SHP77 (cell line): ENCODE measurements at regions not wholly inside any gene's neighbourhood (a gene's known extent, or its start where the extent isn't known, plus 50 kb on each side); places are given as distances from the start of the nearest gene placed in this dataset.
"Not testable (repeated sequence)": the region's sequence is repeated elsewhere in the genome, so short reads cannot be mapped to it uniquely, and the experiment has no call there.

Experiments used
- DNase-seq, 2 experiments: peaks; one replicate each; lab custom pipeline; 2025; lab: John Stamatoyannopoulos, UW

DNA sequence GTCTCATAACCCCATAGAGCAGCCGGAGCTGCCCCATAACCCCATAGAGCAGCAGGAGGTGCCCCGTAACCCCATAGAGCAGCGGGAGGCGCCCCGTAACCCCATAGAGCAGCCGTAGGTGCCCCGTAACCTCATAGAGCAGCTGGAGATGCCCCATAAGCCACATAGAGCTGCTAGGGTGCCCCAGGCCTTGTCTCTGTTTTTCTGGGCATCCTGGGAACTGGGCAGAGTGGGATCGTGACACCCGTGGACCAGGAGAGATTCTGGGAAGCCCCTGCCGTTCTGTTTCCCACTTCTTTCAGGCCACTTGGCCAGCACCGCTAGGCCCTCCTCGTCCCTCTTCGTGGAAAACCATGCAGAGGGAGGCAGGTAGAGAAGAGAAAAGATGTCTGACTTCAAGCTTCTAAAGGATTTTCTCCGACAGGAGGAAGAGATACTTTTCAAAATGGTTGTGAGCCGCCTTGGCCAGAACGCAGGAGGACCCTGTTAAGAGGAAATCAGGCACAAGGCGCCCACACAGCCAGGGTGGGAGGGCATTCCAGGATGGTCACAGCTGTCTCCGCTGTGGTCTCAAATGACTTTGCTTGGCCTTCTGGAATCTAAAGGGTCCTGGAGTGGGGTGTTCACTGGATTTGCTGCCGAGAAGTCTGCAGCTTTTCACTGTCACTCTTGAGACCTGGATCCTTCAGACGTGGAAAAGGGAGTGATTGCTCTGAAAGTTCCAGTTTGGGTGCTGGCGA, 171.8 kb downstream of the NPIPB11 start:
- DNase-seq, result not testable (repeated sequence)

DNA sequence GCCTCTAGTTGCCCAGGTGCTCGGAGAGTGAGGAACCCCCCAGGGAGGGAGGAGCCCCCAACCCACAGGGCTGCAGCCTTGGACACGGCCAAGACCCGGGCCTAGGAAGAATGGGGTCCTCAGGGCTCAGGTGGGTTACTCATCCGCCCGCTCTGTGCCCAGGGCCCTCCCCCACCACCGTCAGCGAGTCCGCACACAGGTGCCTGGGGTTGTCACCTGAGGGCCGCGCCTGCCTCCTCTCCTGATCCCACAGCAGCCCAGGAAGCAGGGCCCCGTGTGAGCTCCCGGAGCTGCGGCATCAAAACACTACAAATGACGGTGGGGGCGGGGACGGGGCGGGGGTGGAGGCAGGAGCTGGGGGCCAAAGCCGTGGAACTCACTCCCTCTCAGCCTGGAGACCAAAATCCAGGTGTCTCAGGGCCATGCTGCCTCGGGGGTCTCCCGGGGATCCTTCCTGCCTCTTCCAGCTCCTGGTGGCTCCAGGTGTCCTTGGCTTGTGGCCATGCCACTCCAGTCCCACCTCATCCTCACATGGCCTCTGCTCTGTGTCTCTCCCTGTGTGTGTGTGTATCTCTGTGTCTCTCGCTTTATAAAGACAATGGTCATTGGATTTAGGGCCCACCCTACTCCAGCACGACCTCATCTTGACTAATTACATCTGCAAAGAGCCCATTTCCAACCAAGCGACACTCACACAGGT, 172.7 kb downstream of the NPIPB11 start:
- DNase-seq, result not testable (repeated sequence)

DNA sequence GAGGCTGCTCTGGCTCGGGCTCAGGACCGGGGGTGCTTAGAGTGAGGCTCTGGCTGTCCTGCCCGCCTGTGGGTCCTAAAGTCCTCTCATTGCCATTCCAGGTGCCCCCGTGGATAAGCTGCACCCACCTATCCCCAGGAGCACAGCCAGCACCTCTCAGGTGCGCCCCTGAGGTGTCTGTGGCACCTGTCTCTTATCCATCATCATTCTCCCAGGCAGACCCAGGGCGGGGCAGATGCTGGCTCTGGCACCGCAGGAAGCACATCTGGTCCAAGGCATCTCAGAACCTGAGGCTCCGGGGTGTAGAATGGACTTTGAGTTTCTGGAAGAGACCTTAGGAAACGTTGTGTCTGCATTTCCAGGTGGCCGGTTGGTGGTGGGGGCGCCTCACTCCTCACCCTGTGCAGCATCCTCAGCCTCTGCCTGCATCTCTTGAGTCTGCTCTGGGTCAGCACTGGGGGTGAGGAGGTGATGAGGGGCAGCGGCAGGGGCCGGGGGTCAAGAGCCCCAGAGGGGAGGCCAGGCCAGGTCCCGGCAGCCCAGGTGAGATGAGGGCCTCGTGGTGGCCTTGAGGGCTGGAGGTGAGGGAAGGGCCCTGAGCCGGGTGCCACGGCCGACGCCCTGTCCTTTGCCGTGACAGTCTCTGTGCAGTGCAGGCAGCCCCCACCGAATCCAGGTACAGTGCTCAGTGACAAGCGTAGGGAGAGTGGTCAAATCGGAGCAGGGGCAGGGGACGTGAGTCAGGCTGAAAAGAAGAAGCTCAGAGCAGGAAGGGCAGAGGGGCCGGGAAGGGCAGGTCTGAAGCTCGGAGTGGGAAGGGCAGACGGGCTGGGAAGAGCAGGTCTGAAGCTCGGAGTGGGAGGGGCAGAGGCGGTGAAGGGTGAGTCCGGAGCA, 173.5 kb downstream of the NPIPB11 start:
- no peak for DNase-seq

GRCh38 chr16:29232160-29232705, 174.3 kb downstream of the NPIPB11 start:
- not testable (repeated sequence) for DNase-seq

GRCh38 chr16:29231244-29231643, 175.3 kb downstream of the NPIPB11 start:
- no peak for DNase-seq

GRCh38 chr16:29230671-29231096, 175.8 kb downstream of the NPIPB11 start:
- DNase-seq, result no peak

DNA sequence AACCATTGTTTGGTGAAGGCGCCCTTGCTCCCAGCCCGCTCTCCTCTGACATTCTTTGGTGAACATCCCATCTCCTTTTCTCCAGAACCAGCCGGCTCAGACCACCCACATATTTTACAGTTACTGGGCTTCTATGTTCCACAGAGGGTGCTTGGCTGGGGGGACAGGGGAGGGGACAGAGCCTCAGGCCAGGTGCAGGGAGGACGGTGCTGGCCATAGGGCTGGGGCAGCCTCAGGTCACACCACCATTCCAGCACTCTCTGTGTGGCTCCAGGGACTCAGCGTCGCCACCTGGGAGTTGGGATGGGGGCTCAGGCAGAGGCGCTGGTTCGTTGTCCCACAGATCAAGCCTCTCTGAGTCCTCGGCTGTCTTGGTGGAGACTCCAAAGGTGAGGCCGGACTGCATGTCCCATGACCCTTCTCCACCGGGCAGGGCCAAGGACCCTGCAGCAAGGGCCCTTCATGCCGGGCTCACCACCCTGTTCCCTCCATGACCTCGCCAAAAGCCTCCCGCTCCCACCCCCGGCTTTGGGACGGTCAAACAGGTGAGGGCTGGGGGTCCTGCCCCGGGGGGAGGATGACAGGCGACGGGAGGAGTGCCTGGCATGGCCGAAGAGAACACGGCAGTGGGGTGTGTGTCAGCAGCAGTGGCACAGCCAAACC, 176.4 kb downstream of the NPIPB11 start:
- DNase-seq, result not testable (repeated sequence)

GRCh38 chr16:29229616-29230005, 176.9 kb downstream of the NPIPB11 start:
- DNase-seq, result not testable (repeated sequence)

DNA sequence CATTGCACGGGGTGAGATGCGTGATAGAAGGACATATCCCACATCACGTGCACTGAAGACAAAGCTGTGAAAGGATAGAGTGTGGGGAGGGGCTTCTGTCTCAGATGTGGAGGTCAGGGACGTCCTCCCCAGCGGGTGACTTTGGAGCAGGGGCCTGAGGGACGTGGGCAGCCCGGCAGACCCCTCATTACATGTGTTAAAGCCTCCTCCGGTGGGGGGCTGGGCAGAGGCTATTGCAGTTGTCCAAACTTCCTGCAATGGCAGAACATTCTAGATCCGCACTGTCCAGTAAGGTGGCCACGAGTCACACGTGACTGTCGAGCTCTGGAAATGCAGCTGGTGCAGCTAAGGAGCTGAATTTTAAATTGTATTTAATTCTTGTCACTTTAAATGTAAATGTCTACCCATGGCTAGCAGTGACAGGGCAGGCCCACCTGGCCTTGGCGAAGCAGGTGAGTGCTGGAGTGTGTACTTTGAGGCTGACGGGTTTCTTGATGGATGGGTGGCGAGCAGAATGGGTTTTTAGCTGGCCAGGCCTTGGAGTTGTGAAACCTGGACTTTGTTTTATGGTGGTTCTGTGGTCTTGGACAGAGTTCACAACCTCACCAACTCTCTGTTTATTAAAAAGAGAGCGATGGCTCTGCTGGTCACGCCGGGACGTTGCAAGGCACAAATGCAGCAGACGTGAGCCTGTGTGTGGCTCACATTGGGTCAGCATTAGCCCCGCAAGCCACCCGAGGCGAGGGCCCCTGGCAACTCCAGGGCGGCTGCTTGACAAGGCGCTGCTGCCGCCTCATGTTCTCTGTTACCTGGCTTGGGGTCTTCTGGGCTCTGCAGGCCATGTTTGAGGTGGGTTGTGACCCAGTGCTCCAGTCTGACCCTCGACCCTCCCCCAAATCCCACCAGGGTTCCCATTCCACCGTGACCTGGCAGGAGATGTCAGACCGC, 177.6 kb downstream of the NPIPB11 start:
- DNase-seq, result not testable (repeated sequence)

GRCh38 chr16:29227751-29228663, 178.5 kb downstream of the NPIPB11 start:
- DNase-seq, result peak; percentile 70 to 74

DNA sequence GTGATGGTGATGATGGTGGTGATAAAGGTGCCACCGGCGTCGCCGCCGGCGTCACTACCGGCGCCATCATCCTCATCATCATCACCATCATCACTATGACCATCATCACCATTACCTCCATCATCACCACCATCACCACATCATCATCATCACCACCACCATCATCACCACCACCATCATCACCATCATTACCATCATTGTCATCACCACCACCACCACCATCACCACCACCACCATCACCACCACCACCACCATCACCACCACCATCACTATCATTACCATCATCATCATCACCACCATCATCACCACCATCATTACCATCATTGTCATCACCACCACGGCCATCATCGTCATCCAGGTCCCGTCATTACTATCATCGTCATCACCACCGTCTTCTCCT, 179.7 kb downstream of the NPIPB11 start:
- DNase-seq, result no peak

- not testable (repeated sequence) for DNase-seq
Measured at GRCh38 chr16:29224675-29225074, 181.8 kb downstream of the NPIPB11 start.

DNA sequence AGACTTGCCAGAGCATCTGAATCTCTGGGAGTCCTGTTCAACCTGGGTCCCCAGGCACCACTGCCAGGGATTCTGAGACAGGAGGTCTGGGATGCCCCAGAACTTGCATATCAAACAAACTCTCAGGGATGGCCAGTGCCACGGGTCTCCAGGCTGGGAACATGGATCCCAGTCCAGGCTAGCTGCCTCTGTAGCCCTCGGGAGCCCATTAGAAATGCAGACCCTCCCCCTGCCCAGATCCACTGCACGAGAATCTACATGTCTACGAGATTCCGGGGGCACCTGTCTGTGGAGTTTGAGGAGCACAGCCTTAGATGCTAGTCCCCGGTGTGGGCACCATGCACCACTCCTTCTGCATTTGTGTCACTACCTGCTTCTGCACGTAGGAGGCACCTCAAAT, 183.9 kb downstream of the NPIPB11 start:
- not testable (repeated sequence) for DNase-seq

DNA sequence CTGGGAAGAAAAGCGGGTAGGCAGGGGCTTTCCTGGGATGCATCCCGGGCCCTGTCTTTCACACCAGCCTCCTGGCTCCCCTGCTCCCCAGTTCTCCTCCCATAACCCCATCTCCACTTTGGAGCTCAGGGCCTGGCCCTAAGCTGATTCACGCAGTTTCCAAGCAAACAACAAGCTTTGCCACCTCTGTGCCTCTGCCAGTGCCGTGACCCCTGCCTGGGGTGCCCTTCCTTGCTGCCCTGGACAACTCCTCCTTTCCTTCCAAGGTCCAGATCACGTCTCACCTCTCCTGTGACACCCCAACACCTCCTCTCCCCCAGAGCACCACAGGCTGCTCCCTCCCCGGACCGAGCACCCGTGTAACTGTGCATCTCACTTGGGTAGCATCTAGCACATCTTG, 184.5 kb downstream of the NPIPB11 start:
- DNase-seq, result not testable (repeated sequence)

DNA sequence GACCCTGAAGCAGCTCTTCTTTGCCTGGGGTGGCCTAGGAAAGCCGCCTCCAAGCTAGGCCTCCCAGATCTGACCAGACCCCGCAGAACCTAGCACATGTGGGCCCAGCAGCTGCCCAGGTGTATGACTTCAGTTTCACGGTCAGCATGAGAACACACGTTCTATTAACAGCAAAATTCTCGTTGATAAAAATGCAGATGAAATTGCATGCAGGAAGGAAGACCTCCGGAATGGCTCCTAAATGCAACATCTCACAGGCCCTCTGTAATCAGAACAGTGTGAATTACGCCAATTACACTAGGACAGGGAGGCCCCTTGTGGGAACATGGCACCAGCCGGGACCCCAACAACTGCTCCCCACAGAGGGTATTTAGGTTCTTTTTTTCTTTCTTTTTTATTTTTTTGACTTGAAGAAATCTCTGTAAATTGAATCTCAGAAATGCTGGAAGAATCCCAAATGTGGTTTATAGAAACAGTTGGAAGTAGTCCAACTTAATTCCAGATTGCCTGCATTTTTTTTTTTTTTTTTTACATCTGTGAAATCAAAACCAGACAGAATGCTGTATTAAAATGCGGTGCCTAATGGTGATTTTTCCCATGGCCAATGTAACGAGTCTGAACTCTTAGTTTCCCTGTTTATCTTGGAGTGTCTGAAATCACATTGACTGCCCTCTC, 185.1 kb downstream of the NPIPB11 start:
- not testable (repeated sequence) for DNase-seq

DNA sequence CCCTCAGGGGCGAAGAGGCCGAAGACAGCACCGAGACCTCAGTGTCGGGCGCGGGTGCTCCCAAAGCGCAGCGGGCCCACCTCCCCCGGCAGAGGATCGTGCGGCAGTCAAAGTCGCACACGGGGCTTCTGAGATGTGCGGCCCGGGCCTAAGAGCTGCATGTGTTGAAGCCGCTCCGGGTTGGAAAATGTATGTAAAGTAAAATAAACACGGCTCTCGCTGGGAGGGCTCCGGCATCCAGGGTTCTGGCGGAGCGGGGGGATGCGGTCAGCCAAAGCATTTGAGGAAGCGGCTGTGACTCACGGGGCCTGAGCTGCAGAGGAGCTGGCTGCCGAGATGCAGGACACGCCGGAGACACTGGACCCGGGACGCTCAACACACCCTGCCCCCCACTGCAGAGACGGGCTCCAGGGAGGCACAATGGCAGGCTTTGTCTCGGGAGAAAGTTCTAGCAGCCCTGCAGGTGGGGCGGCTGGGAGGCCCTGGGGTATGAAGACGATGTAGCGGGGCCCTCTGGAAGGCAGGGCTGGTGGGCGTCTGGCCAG, 185.8 kb downstream of the NPIPB11 start:
- not testable (repeated sequence) for DNase-seq

DNA sequence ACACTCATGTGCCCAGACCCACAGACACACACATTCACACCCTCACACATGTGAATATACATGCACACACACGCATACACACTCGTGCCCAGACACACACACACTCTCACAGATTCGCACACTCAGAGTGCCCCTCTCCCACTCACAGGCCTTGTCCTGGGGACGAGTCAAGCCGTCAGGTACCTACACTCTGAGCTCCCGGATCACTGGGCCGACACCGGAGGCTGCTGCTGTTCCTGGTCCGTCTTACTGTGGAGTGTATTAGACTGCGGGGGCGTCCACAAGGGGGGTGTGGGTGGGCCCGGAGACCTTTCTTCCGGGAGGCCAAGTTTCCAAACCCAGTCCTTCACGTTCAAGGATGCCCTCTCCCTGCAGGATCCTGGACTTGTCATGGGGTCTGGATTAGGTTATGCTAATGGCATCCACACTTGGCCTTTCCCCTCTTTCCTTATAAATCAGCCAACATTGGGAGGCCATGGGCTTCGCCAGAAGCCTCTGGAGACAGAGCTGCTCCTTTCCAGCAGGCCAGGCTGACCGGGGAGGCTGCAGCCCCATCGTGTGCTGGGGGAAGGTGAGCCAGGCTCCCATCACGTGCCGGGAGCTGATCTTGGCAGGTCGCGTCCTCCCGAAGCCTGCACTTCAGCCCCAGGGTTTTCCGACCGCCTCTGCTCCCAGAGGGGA, 186.4 kb downstream of the NPIPB11 start:
- not testable (repeated sequence) for DNase-seq

DNA sequence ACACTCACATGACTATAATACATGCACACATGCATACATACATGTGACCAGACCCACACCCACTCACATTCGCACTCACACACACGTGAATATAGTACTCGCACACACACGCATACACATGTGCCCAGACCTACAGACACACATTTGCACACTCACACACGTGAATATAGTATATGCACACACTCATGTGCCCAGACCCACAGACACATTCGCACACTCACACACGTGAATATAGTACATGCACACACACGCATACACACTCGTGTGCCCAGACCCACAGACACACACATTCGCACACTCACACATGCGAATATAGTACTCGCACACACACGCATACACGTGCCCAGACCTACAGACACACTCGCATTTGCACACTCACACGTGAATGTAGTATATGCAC, 186.9 kb downstream of the NPIPB11 start:
- not testable (repeated sequence) for DNase-seq
